OCI-LY1 (cell line): ENCODE measurements at regions not wholly inside any gene's neighbourhood (a gene's known extent, or its start where the extent isn't known, plus 50 kb on each side); places are given as distances from the start of the nearest gene placed in this dataset.

ENCODE experiments used
- CTCF ChIP-seq: fragments of 200-600 bp; sonication (generic), shearing (Covaris generic); IDR thresholded peaks from 2 replicates; pipeline ENCODE4 v1.5.1; 2017; ENCODE audit warnings: mild to moderate bottlenecking, antibody characterized with exemption, low read length, moderate library complexity, mixed read lengths
- EZH2 ChIP-seq: fragments of 200-600 bp; sonication (generic), shearing (Covaris generic); IDR thresholded peaks from 2 replicates; pipeline ENCODE4 v1.8.0; 2017; ENCODE audit warnings: borderline replicate concordance, mixed run types, mild to moderate bottlenecking, antibody characterized with exemption, low read length, moderate library complexity, mixed read lengths

- TF ChIP-seq EZH2 (no peak), CTCF (peak; percentile 67; the same call in 1 of the 2 replicates)
Measured at GRCh38 chr3:161560008-161560637, 63.5 kb downstream of the OTOL1 start.
